ENCODE measurements at regions not wholly inside any gene's neighbourhood (a gene's known extent, or its start where the extent isn't known, plus 50 kb on each side); places are given as distances from the start of the nearest gene placed in this dataset.

DNA sequence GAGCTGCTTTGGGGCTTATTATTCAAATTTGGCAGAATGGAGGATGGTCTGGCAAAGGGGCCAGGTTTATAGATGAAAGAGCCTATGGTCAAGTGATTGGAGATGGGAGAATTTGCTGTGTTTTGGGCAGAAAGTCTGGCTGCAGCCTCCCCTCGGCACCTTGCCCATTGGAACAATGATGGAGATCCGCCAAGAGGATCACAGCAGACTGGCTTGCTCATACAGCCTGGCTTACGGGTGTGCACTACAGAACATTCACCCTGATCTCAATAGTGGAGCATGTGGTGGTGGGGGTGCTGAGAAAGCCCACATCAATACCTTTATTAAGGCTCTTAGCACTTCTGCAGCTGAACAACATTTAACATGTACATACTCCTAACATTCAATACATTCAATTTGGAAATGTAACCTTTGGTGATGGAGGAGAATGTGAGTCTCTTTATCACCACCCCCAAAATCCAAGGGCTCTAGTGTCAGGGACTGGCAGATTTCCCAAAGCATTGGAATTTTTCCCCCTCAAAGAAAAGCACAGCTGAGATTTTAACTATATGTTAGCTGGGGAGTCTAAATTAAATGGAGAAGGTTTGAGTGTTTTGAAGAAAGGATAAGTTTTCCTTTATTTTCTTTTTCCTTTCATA, 118.4 kb upstream of the TMC3 start:
- H3K27ac ChIP-seq = peak overlapping the region; percentile 44
- no peak for TF ChIP-seq CTCF (conservative IDR thresholded peaks at IDR 0.05)

DNA sequence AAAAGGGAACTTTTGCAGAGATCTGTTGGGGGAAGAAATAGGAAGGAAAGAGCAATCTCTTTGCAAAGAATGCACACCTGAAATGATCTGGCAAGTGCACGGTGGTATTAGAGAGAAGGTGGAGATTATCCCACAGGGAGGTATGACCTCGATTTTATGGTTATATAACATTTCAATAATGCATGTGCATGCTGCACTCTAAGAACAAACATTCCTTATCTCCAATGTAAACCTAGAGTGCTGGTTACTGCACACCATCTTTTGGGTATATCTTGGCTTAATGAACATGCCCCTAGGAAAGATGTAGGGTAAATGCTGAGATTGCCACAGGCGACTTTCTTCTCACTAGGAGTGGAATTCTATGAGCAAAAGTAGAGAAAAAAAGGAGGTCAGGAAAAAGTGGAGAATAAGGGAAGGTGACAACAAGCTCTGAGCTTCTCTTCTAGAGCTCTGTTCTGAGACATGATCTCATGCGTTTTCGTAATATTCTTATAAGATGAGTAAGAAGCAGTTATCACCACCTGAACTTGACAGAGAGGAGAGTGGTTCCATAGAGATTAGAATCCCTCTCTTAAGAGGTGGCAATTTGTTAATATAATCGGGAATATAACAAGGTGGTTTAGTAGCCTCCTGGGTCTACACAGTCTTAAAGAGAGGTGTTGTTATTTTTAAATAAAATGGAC, 117.5 kb upstream of the TMC3 start:
- peak overlapping the region; percentile 44 for H3K27ac ChIP-seq
- TF ChIP-seq CTCF (conservative IDR thresholded peaks at IDR 0.05) = no peak

DNA sequence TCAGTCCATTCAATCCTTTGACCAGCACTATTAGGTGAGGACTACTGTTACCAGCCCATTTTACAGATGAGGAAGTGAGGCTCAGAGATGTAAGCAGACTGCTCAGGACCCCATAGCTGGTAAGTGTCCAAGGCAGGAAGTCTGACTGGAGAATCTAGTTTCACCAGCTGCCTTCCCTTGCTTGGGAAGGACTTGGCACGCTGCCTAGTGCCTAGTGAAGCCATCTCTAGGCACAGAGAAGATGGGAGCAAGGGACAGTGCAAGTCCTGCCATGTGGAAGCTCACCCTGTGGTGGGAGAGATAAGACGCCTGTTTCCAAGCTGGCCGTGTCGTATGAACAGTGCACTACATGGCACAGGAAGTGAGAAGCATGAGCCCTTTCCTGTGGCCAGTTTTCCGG, 111.8 kb upstream of the TMC3 start:
- no peak for TF ChIP-seq CTCF (conservative IDR thresholded peaks at IDR 0.05)
- peak overlapping the region; percentile 57 for H3K27ac ChIP-seq

GRCh38 chr15:81484086-81484955, 110.3 kb upstream of the TMC3 start:
- TF ChIP-seq CTCF (conservative IDR thresholded peaks at IDR 0.05) = no peak
- peak overlapping the region; percentile 57 for H3K27ac ChIP-seq

GRCh38 chr15:81483496-81483895, 109.5 kb upstream of the TMC3 start:
- no peak for TF ChIP-seq CTCF (conservative IDR thresholded peaks at IDR 0.05)
- peak overlapping the region; percentile 57; the same call in 1 of the 2 replicates for H3K27ac ChIP-seq

GRCh38 chr15:81481346-81481745, 107.3 kb upstream of the TMC3 start:
- no peak overlapping the region for H3K27ac ChIP-seq

More at GRCh38 chr15:81481346-81481745, 107.3 kb upstream of the TMC3 start:
- TF ChIP-seq CTCF (conservative IDR thresholded peaks at IDR 0.05) = no peak
